CD4-positive, alpha-beta T cell treated with Interferon gamma for 1 hour (primary cell): ENCODE measurements at regions not wholly inside any gene's neighbourhood (a gene's known extent, or its start where the extent isn't known, plus 50 kb on each side); places are given as distances from the start of the nearest gene placed in this dataset.

Experiments used
- DNase-seq: peaks from one replicate; pipeline ENCODE4 v3.0.0-alpha.2; 2020

GRCh38 chr12:104858611-104859543, 99.2 kb downstream of the SLC41A2 start:
- DNase-seq, result no peak

- DNase-seq, result no peak
These were observed 101.6 kb downstream of the SLC41A2 start for GRCh38 chr12:104856531-104856930.

GRCh38 chr12:104855599-104855998, 102.5 kb downstream of the SLC41A2 start:
- DNase-seq, result no peak

- no peak for DNase-seq
These were observed 105.2 kb downstream of the SLC41A2 start for GRCh38 chr12:104852896-104853295.

GRCh38 chr12:104852102-104852501, 106.0 kb downstream of the SLC41A2 start:
- DNase-seq, result no peak

GRCh38 chr12:104850781-104851180, 107.3 kb downstream of the SLC41A2 start:
- DNase-seq, result no peak

- DNase-seq, result no peak
These were observed 111.9 kb downstream of the SLC41A2 start for GRCh38 chr12:104846056-104846767.

- no peak for DNase-seq
These were observed 114.0 kb downstream of the SLC41A2 start for GRCh38 chr12:104844123-104844522.

- no peak for DNase-seq
These were observed 117.8 kb downstream of the SLC41A2 start for GRCh38 chr12:104840262-104840661.

- no peak for DNase-seq
These were observed 122.8 kb downstream of the SLC41A2 start for GRCh38 chr12:104835317-104835716.

- no peak for DNase-seq
These were observed 123.5 kb downstream of the SLC41A2 start for GRCh38 chr12:104834607-104835006.

- DNase-seq, result no peak
These were observed 124.3 kb downstream of the SLC41A2 start for GRCh38 chr12:104833756-104834155.

- no peak for DNase-seq
These were observed 130.1 kb downstream of the SLC41A2 start for GRCh38 chr12:104828015-104828414.

- DNase-seq, result no peak
These were observed 130.5 kb downstream of the SLC41A2 start for GRCh38 chr12:104827587-104827986.

GRCh38 chr12:104825408-104825807, 132.7 kb downstream of the SLC41A2 start:
- DNase-seq, result no peak

GRCh38 chr12:104823985-104824461, 134.1 kb downstream of the SLC41A2 start:
- DNase-seq, result peak; percentile 31

- DNase-seq, result no peak
These were observed 135.1 kb downstream of the SLC41A2 start for GRCh38 chr12:104822941-104823340.

GRCh38 chr12:104816845-104817503, 141.1 kb downstream of the SLC41A2 start:
- DNase-seq, result no peak

GRCh38 chr12:104815935-104816334, 142.2 kb downstream of the SLC41A2 start:
- no peak for DNase-seq

GRCh38 chr12:104814944-104815343, 143.1 kb downstream of the SLC41A2 start:
- DNase-seq, result no peak
